HG03159 (cell line): ENCODE measurements at regions not wholly inside any gene's neighbourhood (a gene's known extent, or its start where the extent isn't known, plus 50 kb on each side); places are given as distances from the start of the nearest gene placed in this dataset.

Experiments
- ATAC-seq: cut with Tn5 transposase; IDR thresholded peaks from one replicate; pipeline ENCODE4 v1.9.1; 2021; ENCODE audit warnings: mild to moderate bottlenecking, moderate library complexity; ENCODE audit not compliant: unreplicated experiment

DNA sequence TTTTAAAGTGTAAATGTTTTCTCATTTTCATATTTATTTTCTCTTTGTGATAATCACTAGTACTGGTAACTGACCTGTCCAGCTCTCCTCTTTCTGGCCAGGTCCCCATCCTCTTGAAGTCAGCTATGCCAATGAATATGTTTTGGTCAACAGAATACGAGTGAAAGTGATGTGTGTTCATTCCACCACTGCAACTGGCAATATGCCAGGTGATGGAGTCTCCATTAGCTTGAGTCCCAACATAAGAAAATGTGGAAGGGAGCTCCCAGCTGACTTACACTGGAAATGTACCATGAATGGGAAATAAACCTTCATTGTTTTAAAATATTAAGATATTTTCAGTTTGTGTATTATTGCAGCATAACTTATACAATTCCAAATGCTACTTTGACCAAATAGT is 75.8 kb downstream of the CCDC34 start:
- no peak for ATAC-seq

- no peak for ATAC-seq
These were observed 77.3 kb downstream of the CCDC34 start for GRCh38 chr11:27285761-27286160.

GRCh38 chr11:27282806-27283205 is 80.2 kb downstream of the CCDC34 start:
- no peak for ATAC-seq

- ATAC-seq, result no peak
These were observed 81.0 kb downstream of the CCDC34 start for GRCh38 chr11:27281740-27282590.

GRCh38 chr11:27281276-27281675 is 81.7 kb downstream of the CCDC34 start:
- ATAC-seq, result no peak

GRCh38 chr11:27280140-27280539 is 82.9 kb downstream of the CCDC34 start:
- no peak for ATAC-seq

- no peak for ATAC-seq
These were observed 83.6 kb downstream of the CCDC34 start for GRCh38 chr11:27279460-27279859.

GRCh38 chr11:27277843-27278242 is 85.2 kb downstream of the CCDC34 start:
- ATAC-seq, result no peak

DNA sequence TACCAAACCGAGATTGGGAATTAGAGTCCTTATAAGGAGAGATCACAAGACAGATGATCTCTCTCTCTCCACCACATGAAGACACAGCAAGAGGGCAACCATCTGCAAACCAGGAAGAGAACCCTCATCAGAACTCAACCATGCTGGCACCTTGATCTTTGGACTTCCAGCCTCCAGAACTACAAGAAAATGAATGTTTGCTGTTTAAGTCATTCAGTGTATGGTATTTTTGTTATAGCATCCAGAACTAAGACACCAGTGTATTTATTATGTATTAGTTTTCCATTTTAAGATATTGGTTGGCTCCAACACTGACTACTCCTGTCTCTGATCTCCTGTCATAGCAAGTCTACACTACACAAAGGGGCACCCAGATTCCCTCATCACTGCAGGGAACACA is 86.9 kb downstream of the CCDC34 start:
- no peak for ATAC-seq

DNA sequence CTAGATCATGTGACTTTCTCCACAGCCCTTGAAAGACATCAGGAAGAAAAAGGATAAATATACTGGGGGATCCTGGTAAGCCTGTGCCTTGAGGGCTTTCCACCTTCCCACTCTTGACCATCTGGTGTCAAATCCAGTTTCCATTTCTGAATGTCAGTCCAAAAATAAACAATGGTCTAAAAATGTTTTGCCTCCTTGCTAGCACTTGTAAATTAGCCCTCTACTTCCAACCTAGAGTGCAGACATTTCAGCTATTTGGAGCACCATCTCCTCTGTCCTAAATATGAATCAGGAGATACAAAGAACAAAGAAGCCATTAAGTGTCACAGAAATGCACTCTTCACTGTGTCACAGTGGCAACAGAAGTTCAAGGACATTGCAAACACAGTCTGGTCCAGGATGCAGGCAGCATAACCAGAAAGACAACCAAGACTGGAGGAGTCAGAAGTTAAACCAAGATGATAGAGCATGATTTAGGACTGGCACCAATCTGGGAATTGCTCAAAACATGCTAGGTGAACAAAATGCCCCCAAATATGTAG is 88.1 kb downstream of the CCDC34 start:
- no peak for ATAC-seq

GRCh38 chr11:27266125-27266524 is 96.9 kb downstream of the CCDC34 start:
- no peak for ATAC-seq

- no peak for ATAC-seq
These were observed 99.0 kb downstream of the CCDC34 start for GRCh38 chr11:27263986-27264385.

DNA sequence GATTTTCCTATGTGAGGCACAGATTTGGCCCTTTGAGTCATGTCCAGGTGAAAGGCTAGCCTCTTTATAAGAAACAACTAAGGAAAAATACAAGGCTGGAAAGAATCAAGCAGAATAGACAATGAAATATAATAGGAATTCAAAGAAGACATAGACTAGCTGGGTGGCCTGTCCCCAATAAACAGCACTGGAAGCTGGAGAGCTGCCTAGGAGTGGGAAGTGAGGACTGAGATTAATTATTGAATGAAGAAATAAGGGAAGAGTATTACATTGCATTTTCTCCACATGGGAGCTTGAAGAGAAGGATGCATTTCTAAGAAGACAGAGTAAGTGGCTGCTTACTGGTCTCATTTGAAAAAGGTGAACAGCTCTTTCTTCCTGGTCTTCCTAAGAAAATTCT is 100.0 kb downstream of the CCDC34 start:
- ATAC-seq, result no peak

DNA sequence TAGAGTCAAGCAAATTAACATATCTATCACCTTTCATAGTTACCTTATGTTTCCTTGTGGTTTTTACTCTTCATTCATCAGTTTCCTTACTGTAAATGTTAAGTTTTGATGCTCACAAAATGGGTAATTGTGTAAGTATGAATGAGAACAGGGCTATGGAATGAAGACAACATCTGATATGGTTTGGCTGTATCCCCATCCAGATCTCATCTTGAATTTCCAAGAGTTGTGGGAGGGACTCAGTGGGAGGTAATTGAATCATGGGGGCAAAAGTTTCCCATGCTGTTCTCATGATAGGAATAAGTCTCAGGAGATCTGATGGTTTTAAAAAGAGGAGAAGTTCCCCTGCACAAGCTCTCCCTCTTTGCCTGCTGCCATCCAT is 107.6 kb downstream of the CCDC34 start:
- ATAC-seq, result no peak

- no peak for ATAC-seq
These were observed 108.1 kb downstream of the CCDC34 start for GRCh38 chr11:27254744-27255446.

GRCh38 chr11:27253224-27253623 is 109.8 kb downstream of the CCDC34 start:
- no peak for ATAC-seq

- ATAC-seq, result no peak
These were observed 111.9 kb downstream of the CCDC34 start for GRCh38 chr11:27250867-27251665.

GRCh38 chr11:27248576-27249509 is 114.2 kb downstream of the CCDC34 start:
- ATAC-seq, result no peak

- no peak for ATAC-seq
These were observed 115.4 kb downstream of the CCDC34 start for GRCh38 chr11:27247660-27248059.

- no peak for ATAC-seq
These were observed 116.1 kb downstream of the CCDC34 start for GRCh38 chr11:27246925-27247324.
